GM12873 (cell line): ENCODE measurements at regions not wholly inside any gene's neighbourhood (a gene's known extent, or its start where the extent isn't known, plus 50 kb on each side); places are given as distances from the start of the nearest gene placed in this dataset.

Experiments
- TF ChIP-seq, protein P1 (sequence below): IDR thresholded peaks from 2 replicates; pipeline ENCODE4 v1.5.1; 2012; ENCODE audit warnings: low read depth, mild to moderate bottlenecking, moderate library complexity, low read length, control low read depth; ENCODE audit not compliant: insufficient read depth; ENCODE audit errors: missing control alignments

DNA sequence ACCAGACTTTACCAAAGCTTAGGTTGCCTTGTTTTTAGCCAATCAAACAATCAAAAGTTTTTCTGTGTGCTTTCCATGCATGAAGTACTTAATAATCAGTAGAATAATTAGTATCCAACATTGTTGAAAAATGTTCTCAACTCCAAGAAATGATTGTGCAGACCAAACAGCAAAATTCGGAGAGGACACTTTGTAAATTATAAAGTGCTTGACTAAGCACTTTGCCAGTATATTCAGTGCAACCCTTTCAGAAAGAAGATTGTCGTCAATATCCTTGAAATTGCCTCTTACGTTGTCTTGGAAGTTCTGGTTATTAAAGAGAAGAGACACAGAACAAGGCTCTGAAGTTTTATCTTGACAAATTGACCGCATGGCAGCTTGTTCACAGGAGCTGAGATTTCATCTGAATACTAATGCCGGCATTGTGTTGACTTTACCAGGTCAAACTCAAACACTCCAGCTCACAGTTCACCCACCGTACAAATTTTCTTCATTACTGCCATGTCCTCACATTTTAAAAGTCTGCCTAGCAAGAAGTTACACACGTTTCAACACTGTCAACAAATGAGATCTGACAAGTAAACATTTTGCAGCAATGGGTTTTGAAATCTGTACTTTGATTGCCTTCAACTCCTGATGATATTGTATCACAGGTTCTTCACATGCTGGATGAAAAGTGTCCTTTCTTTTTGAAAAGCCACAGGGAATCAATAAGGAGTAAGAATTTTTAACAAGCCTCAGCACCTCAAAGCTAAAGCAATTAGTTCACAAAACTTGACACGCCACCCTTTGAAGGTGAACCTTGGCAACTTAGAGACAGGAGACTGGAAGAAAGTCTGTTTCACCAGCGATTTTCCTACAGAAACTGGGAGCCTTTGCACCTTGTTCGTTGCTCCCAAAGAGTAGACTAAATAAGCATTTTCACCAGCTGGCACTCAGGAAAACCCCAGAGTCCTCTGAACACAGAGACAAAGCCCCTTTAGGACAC lies 150.9 kb downstream of the RFC3 start:
- TF ChIP-seq, protein P1, sequence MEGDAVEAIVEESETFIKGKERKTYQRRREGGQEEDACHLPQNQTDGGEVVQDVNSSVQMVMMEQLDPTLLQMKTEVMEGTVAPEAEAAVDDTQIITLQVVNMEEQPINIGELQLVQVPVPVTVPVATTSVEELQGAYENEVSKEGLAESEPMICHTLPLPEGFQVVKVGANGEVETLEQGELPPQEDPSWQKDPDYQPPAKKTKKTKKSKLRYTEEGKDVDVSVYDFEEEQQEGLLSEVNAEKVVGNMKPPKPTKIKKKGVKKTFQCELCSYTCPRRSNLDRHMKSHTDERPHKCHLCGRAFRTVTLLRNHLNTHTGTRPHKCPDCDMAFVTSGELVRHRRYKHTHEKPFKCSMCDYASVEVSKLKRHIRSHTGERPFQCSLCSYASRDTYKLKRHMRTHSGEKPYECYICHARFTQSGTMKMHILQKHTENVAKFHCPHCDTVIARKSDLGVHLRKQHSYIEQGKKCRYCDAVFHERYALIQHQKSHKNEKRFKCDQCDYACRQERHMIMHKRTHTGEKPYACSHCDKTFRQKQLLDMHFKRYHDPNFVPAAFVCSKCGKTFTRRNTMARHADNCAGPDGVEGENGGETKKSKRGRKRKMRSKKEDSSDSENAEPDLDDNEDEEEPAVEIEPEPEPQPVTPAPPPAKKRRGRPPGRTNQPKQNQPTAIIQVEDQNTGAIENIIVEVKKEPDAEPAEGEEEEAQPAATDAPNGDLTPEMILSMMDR: no peak

DNA sequence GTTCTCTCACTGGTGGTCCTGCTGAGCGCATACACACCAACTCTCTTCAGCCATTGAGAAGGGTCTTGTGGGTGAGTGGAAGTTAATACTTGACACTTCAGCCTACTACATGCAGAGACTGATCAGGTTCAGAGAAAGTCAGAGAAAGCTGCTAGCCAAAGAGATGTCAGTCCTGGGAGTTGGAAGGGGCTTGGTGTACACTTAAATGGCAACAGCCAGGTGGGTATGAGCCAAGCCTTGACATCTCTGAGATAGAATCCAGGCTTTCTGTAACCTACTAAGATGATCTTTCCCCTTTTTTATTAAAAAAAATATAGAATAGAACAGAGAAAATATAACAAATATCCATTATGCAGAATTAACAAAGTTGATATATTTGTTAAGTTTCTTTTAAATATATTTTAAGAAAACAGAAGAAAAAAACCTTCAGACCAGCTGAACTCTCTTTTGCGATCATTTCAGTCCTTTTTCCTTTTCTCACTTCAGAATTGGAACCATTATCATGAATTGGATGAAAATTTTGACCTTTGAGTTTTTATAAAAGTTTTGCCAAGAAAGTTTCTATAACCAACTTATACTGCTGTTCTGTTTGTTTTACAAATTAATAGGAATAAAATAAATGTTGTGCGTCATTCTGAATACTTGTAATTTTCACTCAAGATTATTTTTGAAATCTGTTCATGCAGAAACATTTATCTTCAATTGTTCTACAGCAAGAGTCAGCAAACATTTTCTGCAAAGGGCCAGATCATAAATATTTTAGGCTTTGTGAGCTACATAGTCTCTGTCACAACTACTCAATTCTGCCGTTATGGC lies 153.0 kb downstream of the RFC3 start:
- TF ChIP-seq, protein P1: no peak

DNA sequence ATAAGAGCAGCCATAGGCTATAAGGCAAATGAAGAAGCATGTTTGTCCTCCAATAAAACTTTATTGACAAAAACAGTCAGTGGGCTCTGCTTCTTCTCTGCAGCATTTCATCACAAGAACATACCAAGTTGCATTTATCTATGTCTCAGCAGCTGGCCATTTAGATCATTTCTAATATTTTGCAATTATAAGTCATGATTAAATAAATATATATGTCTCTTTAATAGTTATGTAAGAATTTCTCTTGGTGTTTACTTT lies 153.5 kb downstream of the RFC3 start:
- TF ChIP-seq, protein P1: no peak

DNA sequence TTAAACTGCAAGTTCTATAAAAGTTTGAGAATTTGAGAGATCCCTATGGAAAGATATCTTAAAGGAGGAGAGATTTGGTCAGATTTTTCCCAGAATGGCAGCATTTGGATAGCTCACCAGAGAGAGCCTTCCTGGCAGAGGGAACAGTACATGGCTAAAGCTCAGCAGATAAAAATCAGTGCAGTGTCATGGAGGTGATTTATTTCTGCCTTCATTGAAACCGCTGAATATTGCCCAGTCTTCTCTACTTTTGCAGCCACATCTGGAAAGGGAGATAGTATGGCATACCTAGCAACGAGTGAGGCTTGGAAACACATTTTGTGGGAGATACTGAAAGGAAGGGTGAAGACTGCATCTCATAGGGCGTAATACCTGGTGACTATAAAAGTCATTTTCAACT lies 155.2 kb downstream of the RFC3 start:
- TF ChIP-seq, protein P1: no peak

DNA sequence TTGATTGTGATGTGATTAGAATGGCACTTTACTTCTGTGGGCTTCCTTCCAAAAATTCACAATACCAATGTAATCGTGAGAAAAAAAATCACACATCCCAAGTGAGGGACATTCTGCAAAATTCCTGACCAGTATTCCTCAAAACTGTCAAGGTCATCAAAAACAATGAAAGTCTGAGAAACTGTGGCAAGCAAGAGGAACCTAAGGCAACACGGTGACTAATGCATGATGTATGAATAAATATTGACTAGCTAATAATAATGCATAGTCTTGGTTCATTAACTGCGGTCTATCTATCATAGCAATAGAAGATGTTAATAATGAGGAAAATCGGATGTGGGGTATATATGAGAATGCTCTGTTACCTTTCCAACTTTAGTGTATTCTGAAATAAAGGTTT lies 159.0 kb downstream of the RFC3 start:
- TF ChIP-seq, protein P1: no peak

DNA sequence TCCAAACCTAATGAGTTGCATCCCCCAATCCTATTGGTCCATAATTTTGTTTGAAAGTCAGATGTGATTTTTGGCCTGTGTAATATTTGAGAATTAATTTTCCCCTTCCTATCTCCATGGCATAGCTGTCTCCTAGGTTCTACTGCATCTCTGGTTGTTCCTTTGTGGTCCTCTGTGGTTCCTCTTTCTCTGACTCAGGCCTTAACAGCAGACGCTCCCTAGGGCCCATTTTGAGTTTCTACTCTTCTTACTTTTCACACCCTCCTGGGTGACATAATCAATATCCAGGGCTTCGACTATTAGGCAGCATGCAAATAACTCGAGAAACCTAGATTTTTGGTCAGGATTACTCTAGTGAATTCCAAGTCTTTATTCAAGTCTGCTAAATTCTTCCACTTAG lies 160.7 kb downstream of the RFC3 start:
- TF ChIP-seq, protein P1: no peak

DNA sequence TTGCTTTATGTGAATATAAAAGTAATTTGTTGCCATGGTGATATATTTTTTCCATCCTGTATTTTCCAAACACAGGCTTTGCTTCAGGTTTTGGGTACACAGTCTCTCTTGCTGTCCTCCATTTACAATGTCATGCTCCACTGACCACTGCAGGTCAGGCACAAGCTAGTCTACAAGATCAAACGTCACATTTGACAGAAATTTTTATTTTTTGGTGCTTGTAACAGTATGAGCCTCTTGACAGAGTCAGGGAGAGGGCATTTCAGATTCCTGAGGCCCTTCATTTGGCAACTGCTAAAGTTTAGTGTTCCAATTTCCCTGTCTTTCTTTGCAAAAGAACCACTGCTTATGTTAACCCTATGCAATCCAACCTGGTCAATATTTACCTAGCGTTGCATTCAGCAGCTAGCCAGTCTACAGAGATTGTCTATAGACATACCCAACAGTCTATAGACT lies 175.0 kb downstream of the RFC3 start:
- TF ChIP-seq, protein P1: no peak
